Activated CD4-positive, alpha-beta memory T cell treated with anti-CD3 and anti-CD28 coated beads, Interleukin-2, amount 10 ng/mL, durations not matched to agents 7 days and 5 days (primary cell): ENCODE measurements at regions not wholly inside any gene's neighbourhood (a gene's known extent, or its start where the extent isn't known, plus 50 kb on each side); places are given as distances from the start of the nearest gene placed in this dataset.

Source experiments
- CTCF ChIA-PET: fragments of 350-600 bp; sonication (Branson Sonifier 250); formaldehyde crosslinking; loops from one replicate; lab custom pipeline; 2021; ENCODE audit warnings: antibody characterized with exemption, inconsistent platforms; lab: Charles Lee
- POLR2A ChIA-PET: fragments of 350-600 bp; sonication (Branson Sonifier 250); formaldehyde crosslinking; loops from one replicate; lab custom pipeline; 2021; ENCODE audit warnings: antibody characterized with exemption; lab: Charles Lee
- DNase-seq: peaks from one replicate; pipeline ENCODE4 v3.0.0-alpha.2; 2020
- H3K27ac Mint-ChIP-seq: one replicate; pipeline ENCODE4 v1.8.0; 2021; ENCODE audit warnings: mild to moderate bottlenecking, mixed read lengths
- H3K27me3 Mint-ChIP-seq: one replicate; pipeline ENCODE4 v1.8.0; 2021; ENCODE audit warnings: mixed read lengths
- H3K36me3 Mint-ChIP-seq: one replicate; pipeline ENCODE4 v1.8.0; 2021; ENCODE audit warnings: low read depth, mixed read lengths
- H3K4me1 Mint-ChIP-seq: one replicate; pipeline ENCODE4 v1.8.0; 2021; ENCODE audit warnings: mixed read lengths
- H3K4me3 Mint-ChIP-seq: one replicate; pipeline ENCODE4 v1.8.0; 2021; ENCODE audit warnings: mild to moderate bottlenecking, mixed read lengths
- H3K9me3 Mint-ChIP-seq: one replicate; pipeline ENCODE4 v1.8.0; 2021; ENCODE audit warnings: mixed read lengths

- Mint-ChIP-seq H3K9me3 (peaks cover 5% of the 10 kb centered on the region), H3K27ac (no peak overlapping the region), H3K4me1 (peaks cover 9% of the 10 kb centered on the region), H3K4me3 (no peak overlapping the region), H3K27me3 (no peaks in the 10 kb centered on the region), H3K36me3 (no peaks in the 10 kb centered on the region)
- ChIA-PET CTCF (no interaction called here), POLR2A (no interaction called here)
- no peak for DNase-seq
Measured at GRCh38 chr1:82818586-82818985, 1017.9 kb downstream of the ADGRL2 start.

GRCh38 chr1:82813386-82813785, 1012.7 kb downstream of the ADGRL2 start:
- CTCF ChIA-PET: no interaction called here
- H3K27ac Mint-ChIP-seq: no peak overlapping the region
- no peak for DNase-seq
- POLR2A ChIA-PET: no interaction called here
- no peaks in the 10 kb centered on the region for H3K27me3 Mint-ChIP-seq
- no peak overlapping the region for H3K4me3 Mint-ChIP-seq
- no peaks in the 10 kb centered on the region for H3K4me1 Mint-ChIP-seq
- H3K36me3 Mint-ChIP-seq: no peaks in the 10 kb centered on the region
- H3K9me3 Mint-ChIP-seq: peaks cover 5% of the 10 kb centered on the region

- no peak for DNase-seq
- ChIA-PET CTCF (no interaction called here), POLR2A (no interaction called here)
- Mint-ChIP-seq H3K27me3 (no peaks in the 10 kb centered on the region), H3K4me3 (no peak overlapping the region), H3K4me1 (no peaks in the 10 kb centered on the region), H3K27ac (no peak overlapping the region), H3K36me3 (no peaks in the 10 kb centered on the region), H3K9me3 (peaks cover 3% of the 10 kb centered on the region)
Measured at GRCh38 chr1:82810601-82811000, 1009.9 kb downstream of the ADGRL2 start.

- H3K27ac Mint-ChIP-seq: no peak overlapping the region
- H3K4me1 Mint-ChIP-seq: no peaks in the 10 kb centered on the region
- H3K27me3 Mint-ChIP-seq: no peaks in the 10 kb centered on the region
- H3K4me3 Mint-ChIP-seq: no peak overlapping the region
- H3K36me3 Mint-ChIP-seq: no peaks in the 10 kb centered on the region
- ChIA-PET POLR2A (no interaction called here), CTCF (no interaction called here)
- peaks cover 3% of the 10 kb centered on the region for H3K9me3 Mint-ChIP-seq
- DNase-seq: no peak
Measured at GRCh38 chr1:82807563-82807962, 1006.8 kb downstream of the ADGRL2 start.

GRCh38 chr1:82806133-82806532, 1005.4 kb downstream of the ADGRL2 start:
- no peaks in the 10 kb centered on the region for H3K27me3 Mint-ChIP-seq
- peaks cover 3% of the 10 kb centered on the region for H3K9me3 Mint-ChIP-seq
- ChIA-PET POLR2A (no interaction called here), CTCF (no interaction called here)
- H3K4me1 Mint-ChIP-seq: no peaks in the 10 kb centered on the region
- DNase-seq: no peak
- H3K36me3 Mint-ChIP-seq: no peaks in the 10 kb centered on the region
- H3K27ac Mint-ChIP-seq: no peak overlapping the region
- no peak overlapping the region for H3K4me3 Mint-ChIP-seq

- peaks cover 11% of the 10 kb centered on the region for H3K9me3 Mint-ChIP-seq
- no peak overlapping the region for H3K4me3 Mint-ChIP-seq
- ChIA-PET CTCF (no interaction called here), POLR2A (no interaction called here)
- no peaks in the 10 kb centered on the region for H3K36me3 Mint-ChIP-seq
- no peaks in the 10 kb centered on the region for H3K27me3 Mint-ChIP-seq
- DNase-seq: no peak
- H3K27ac Mint-ChIP-seq: no peak overlapping the region
- no peaks in the 10 kb centered on the region for H3K4me1 Mint-ChIP-seq
Measured at GRCh38 chr1:82801176-82801575, 1000.4 kb downstream of the ADGRL2 start.

- ChIA-PET POLR2A (no interaction called here), CTCF (no interaction called here)
- Mint-ChIP-seq H3K4me1 (no peaks in the 10 kb centered on the region), H3K27me3 (no peaks in the 10 kb centered on the region), H3K4me3 (no peak overlapping the region), H3K36me3 (no peaks in the 10 kb centered on the region), H3K9me3 (peaks cover 10% of the 10 kb centered on the region), H3K27ac (no peak overlapping the region)
- no peak for DNase-seq
Measured at GRCh38 chr1:82800721-82801120, 1000.0 kb downstream of the ADGRL2 start.

- H3K27ac Mint-ChIP-seq: no peak overlapping the region
- H3K27me3 Mint-ChIP-seq: no peaks in the 10 kb centered on the region
- H3K36me3 Mint-ChIP-seq: no peaks in the 10 kb centered on the region
- ChIA-PET POLR2A (no interaction called here), CTCF (no interaction called here)
- H3K4me1 Mint-ChIP-seq: no peaks in the 10 kb centered on the region
- no peak overlapping the region for H3K4me3 Mint-ChIP-seq
- H3K9me3 Mint-ChIP-seq: peaks cover 10% of the 10 kb centered on the region
- DNase-seq: no peak
Measured at GRCh38 chr1:82799261-82799660, 998.5 kb downstream of the ADGRL2 start.

GRCh38 chr1:82795508-82796149, 994.9 kb downstream of the ADGRL2 start:
- Mint-ChIP-seq H3K27ac (no peak overlapping the region), H3K4me1 (no peaks in the 10 kb centered on the region), H3K27me3 (no peaks in the 10 kb centered on the region), H3K36me3 (no peaks in the 10 kb centered on the region), H3K9me3 (peaks cover 14% of the 10 kb centered on the region), H3K4me3 (no peak overlapping the region)
- POLR2A ChIA-PET: no interaction called here
- no peak for DNase-seq
- CTCF ChIA-PET: no interaction called here

GRCh38 chr1:82792151-82792550, 991.4 kb downstream of the ADGRL2 start:
- Mint-ChIP-seq H3K36me3 (no peaks in the 10 kb centered on the region), H3K9me3 (peaks cover 6% of the 10 kb centered on the region), H3K27ac (no peak overlapping the region), H3K4me3 (no peak overlapping the region), H3K4me1 (no peaks in the 10 kb centered on the region), H3K27me3 (no peaks in the 10 kb centered on the region)
- no peak for DNase-seq
- ChIA-PET POLR2A (no interaction called here), CTCF (no interaction called here)

GRCh38 chr1:82790556-82790955, 989.8 kb downstream of the ADGRL2 start:
- H3K9me3 Mint-ChIP-seq: peaks cover 4% of the 10 kb centered on the region
- no peak overlapping the region for H3K4me3 Mint-ChIP-seq
- POLR2A ChIA-PET: no interaction called here
- H3K27me3 Mint-ChIP-seq: no peaks in the 10 kb centered on the region
- H3K4me1 Mint-ChIP-seq: no peaks in the 10 kb centered on the region
- no peak for DNase-seq
- H3K27ac Mint-ChIP-seq: no peak overlapping the region
- CTCF ChIA-PET: no interaction called here
- H3K36me3 Mint-ChIP-seq: no peaks in the 10 kb centered on the region

- ChIA-PET CTCF (no interaction called here), POLR2A (no interaction called here)
- H3K4me3 Mint-ChIP-seq: no peak overlapping the region
- peaks cover 4% of the 10 kb centered on the region for H3K9me3 Mint-ChIP-seq
- no peaks in the 10 kb centered on the region for H3K4me1 Mint-ChIP-seq
- no peaks in the 10 kb centered on the region for H3K36me3 Mint-ChIP-seq
- DNase-seq: no peak
- no peak overlapping the region for H3K27ac Mint-ChIP-seq
- no peaks in the 10 kb centered on the region for H3K27me3 Mint-ChIP-seq
Measured at GRCh38 chr1:82788660-82789059, 987.9 kb downstream of the ADGRL2 start.

GRCh38 chr1:82788038-82788437, 987.3 kb downstream of the ADGRL2 start:
- peaks cover 5% of the 10 kb centered on the region for H3K9me3 Mint-ChIP-seq
- CTCF ChIA-PET: no interaction called here
- no peaks in the 10 kb centered on the region for H3K27me3 Mint-ChIP-seq
- no peaks in the 10 kb centered on the region for H3K4me1 Mint-ChIP-seq
- H3K4me3 Mint-ChIP-seq: no peak overlapping the region
- no peaks in the 10 kb centered on the region for H3K36me3 Mint-ChIP-seq
- H3K27ac Mint-ChIP-seq: no peak overlapping the region
- no peak for DNase-seq
- POLR2A ChIA-PET: no interaction called here

GRCh38 chr1:82786883-82787282, 986.1 kb downstream of the ADGRL2 start:
- CTCF ChIA-PET: no interaction called here
- DNase-seq: no peak
- POLR2A ChIA-PET: no interaction called here

More at GRCh38 chr1:82786883-82787282, 986.1 kb downstream of the ADGRL2 start:
- H3K27me3 Mint-ChIP-seq: no peaks in the 10 kb centered on the region
- no peaks in the 10 kb centered on the region for H3K36me3 Mint-ChIP-seq
- H3K4me1 Mint-ChIP-seq: no peaks in the 10 kb centered on the region
- no peak overlapping the region for H3K4me3 Mint-ChIP-seq
- H3K27ac Mint-ChIP-seq: no peak overlapping the region
- peaks cover 6% of the 10 kb centered on the region for H3K9me3 Mint-ChIP-seq
